ENCODE measurements at regions not wholly inside any gene's neighbourhood (a gene's known extent, or its start where the extent isn't known, plus 50 kb on each side); places are given as distances from the start of the nearest gene placed in this dataset.

DNA sequence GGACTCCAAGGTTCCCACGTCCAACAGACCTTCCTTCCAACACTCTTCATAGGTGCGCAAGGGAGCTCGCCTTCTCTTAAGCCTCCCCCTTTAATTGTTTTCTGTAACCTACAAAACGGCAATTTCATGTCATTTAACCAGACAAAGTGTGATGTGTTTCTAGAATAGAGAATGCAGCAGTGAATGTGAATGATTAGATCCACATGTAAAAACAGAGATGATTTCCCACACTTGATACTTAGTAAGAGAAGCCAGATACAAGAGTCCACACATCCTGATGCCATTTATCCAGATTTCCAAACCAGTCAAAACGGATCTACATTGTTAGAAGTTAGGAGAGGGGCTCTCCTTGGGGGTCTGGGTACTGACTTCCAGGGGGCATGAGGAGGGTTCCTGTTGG is 89.3 kb downstream of the IRF8 start:
- Histone ChIP-seq H3K9me3 (replicated peaks in 1 of 11) (no peaks in the 10 kb centered on the region), H3K4me2 (peak overlapping the region in 8 of 11 experiments; percentile 25 to 63 (median 43); a peak in 13 of 22 replicates), H4K20me1 (no peaks in the 10 kb centered on the region), H3K27me3 (no peaks in the 10 kb centered on the region), H3K9ac (peak overlapping the region in 5 of 11 experiments; percentile 4 to 37 (median 24); a peak in 2 of 22 replicates), H3K4me3 (no peak overlapping the region), H3K4me1 (peaks cover 60 to 100% (median 90%) of the 10 kb centered on the region in 10 experiments), H3K27ac (peak overlapping the region in 8 of 11 experiments; percentile 6 to 57 (median 28); a peak in 8 of 22 replicates), H3K36me3 (no peaks in the 10 kb centered on the region)
- no peak for TF ChIP-seq Cebpa-rat (IDR thresholded peaks at IDR 0.05)

DNA sequence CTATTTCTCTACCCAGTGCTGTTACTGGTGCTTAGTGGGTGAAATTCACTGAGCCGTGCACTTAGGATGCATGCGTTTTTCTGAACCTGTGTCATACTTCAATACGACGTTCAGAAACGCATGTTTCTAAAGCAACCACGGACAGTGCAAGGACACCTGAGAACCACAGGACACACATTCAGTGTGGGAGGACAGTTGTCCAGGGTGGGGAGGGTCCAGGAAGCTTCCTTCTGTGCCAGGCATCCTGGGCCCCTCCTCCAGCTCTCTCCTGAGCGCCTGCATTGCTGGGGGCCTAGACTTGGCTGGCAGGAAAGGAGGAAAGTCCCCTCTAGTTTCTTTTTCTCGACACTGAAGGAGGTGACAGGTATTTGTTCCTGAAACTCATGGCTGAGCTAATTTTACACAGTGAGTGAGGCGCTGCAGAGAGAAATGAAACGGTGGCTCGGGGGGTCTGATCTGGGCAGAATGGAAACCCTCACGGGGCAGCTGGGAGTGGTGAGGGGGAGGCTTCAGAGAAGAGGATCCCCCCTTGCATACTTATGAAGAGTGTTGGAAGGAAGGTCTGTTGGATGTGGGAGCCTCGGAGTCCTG is 89.9 kb downstream of the IRF8 start:
- Histone ChIP-seq H3K27ac (peak overlapping the region in 6 of 11 experiments; percentile 6 to 57 (median 36); a peak in 9 of 22 replicates), H3K4me2 (peak overlapping the region in 8 of 11 experiments; percentile 25 to 63 (median 43); a peak in 15 of 22 replicates), H3K4me3 (no peak overlapping the region), H3K4me1 (peaks cover 55 to 98% (median 88%) of the 10 kb centered on the region in 10 experiments), H3K9me3 (replicated peaks in 1 of 11) (no peaks in the 10 kb centered on the region), H3K9ac (peak overlapping the region in 5 of 11 experiments; percentile 0 to 7 (median 4); a peak in 2 of 22 replicates), H3K27me3 (no peaks in the 10 kb centered on the region), H4K20me1 (no peaks in the 10 kb centered on the region), H3K36me3 (no peaks in the 10 kb centered on the region)
- no peak for TF ChIP-seq Cebpa-rat (IDR thresholded peaks at IDR 0.05)

DNA sequence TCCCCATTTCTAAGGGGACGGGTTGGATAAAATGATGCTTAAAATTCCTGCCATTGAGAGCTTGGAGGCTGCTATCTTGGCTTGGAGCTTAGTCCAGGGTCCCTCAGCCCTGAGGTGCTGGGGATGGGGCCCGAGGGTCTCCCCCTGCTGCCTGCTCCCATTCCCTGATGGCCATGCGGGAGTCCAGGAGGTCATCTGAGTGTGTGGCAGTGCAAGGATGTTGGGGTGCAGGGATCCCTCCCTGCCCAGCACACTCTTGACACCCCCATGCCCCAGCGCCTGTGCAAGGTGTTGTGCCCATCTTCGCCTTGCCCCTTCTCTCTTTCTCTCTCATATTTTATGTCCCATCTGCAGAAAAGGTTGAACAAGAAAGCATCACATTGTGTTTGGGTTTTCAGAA is 90.4 kb downstream of the IRF8 start:
- Histone ChIP-seq H3K36me3 (no peaks in the 10 kb centered on the region), H4K20me1 (no peaks in the 10 kb centered on the region), H3K4me1 (peaks cover 50 to 92% (median 83%) of the 10 kb centered on the region in 10 experiments), H3K27ac (peak overlapping the region in 4 of 11 experiments; percentile 35 to 57 (median 42); a peak in 4 of 22 replicates), H3K4me3 (no peak overlapping the region), H3K27me3 (no peaks in the 10 kb centered on the region), H3K9ac (peak overlapping the region in 1 of 11 experiments; percentile 7; a peak in 1 of 22 replicates), H3K9me3 (replicated peaks in 1 of 11) (no peaks in the 10 kb centered on the region), H3K4me2 (peak overlapping the region in 8 of 11 experiments; percentile 25 to 63 (median 43); a peak in 12 of 22 replicates)
- no peak for TF ChIP-seq Cebpa-rat (IDR thresholded peaks at IDR 0.05)

DNA sequence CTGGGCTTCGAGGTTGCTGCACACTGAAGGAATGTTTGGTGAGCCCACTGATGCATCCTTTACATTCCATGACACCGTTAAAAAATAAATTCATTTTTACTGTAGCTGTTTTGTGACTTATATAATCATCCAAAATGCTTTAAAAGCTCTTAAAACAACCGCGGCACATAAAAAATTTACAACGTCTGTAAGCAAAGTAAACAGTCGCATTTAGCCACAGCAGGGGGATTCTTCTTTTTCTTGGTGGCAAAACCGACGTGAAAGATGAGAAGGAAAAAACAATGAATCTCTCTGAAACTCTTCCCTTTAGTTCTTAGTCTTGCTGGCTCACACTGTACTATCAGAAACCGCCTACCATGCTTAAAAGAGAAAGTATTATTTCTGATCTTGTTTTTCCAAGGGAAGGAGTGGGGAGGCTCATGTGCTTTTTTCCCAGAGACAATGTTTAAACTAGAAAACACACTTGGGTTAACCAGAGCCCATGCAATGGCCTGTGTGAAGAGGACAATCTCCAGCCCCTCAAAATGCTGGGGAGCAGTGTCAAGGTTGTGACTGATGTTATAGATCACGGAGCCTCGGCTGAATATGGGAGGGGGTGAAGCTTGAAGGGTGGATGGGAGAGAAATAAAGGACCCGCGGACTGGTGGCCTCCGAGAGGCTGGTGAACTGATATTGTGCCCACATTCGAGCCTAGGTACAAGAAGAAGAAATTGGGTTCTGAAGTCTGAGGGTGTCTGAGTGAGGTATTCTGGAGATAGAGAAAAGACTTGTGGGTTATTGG is 91.1 kb downstream of the IRF8 start:
- no peak for TF ChIP-seq Cebpa-rat (IDR thresholded peaks at IDR 0.05)
- H3K4me2 ChIP-seq: peak overlapping the region in 6 of 11 experiments; percentile 1 to 71 (median 40); a peak in 5 of 22 replicates
- H3K4me3 ChIP-seq: no peak overlapping the region
- no peak overlapping the region for H3K9ac ChIP-seq
- peaks cover 44 to 92% (median 83%) of the 10 kb centered on the region in 10 experiments for H3K4me1 ChIP-seq
- H3K27me3 ChIP-seq: no peaks in the 10 kb centered on the region
- H3K27ac ChIP-seq: peak overlapping the region in 6 of 11 experiments; percentile 5 to 36 (median 28); a peak in 5 of 22 replicates
- H3K36me3 ChIP-seq: no peaks in the 10 kb centered on the region
- no peaks in the 10 kb centered on the region for H3K9me3 ChIP-seq (replicated peaks in 1 of 11)
- no peaks in the 10 kb centered on the region for H4K20me1 ChIP-seq

DNA sequence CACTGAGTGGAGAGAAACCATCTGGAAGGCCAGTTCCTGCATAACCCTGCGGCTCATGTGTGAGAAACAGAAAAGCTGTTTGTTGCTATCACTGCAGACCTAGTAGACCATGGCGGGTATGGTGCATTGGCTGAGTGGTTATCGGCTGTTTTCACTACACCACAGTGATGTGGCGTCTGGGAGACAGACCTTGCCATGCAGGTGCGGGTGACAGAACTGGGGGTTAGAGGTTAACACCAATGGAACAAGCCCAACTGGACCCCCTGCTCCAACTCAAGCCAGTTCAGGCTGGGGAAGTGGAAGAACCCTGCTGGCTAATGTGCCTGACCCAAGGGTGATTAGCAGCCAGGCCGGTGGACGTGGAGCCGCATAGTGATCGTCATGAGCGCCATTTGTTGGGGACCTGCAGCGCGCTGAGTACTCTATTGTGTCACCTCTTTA is 91.9 kb downstream of the IRF8 start:
- H3K4me3 ChIP-seq: no peak overlapping the region
- H3K4me1 ChIP-seq: peaks cover 44 to 92% (median 83%) of the 10 kb centered on the region in 10 experiments
- TF ChIP-seq Cebpa-rat (IDR thresholded peaks at IDR 0.05): no peak
- H3K27ac ChIP-seq: peak overlapping the region in 3 of 11 experiments; percentile 22 to 36 (median 34); a peak in 4 of 22 replicates
- no peaks in the 10 kb centered on the region for H4K20me1 ChIP-seq
- H3K4me2 ChIP-seq: peak overlapping the region in 9 of 11 experiments; percentile 49 to 83 (median 71); a peak in 16 of 22 replicates
- no peak overlapping the region for H3K9ac ChIP-seq
- no peaks in the 10 kb centered on the region for H3K27me3 ChIP-seq
- H3K36me3 ChIP-seq: no peaks in the 10 kb centered on the region
- no peaks in the 10 kb centered on the region for H3K9me3 ChIP-seq (replicated peaks in 1 of 11)

DNA sequence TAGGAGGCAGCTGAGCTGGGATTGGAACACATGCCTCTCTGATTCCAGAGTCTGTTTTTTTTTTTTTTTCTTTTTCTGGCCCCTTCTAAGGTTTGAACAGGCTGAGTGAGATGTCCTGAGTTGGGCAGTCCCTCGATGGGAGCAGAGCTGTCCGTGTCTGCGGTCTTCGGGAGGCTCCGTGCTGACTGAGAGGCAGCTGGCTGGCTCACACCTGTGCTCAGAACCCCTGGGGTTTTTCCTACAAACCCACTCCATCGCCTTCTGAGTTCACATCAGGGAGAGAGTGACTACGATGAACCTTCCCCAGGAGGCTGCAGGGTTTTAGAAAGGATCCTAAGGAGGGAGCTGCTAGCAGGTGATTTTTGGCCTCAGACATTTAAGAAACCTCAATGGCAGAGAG is 92.5 kb downstream of the IRF8 start:
- H3K9me3 ChIP-seq (replicated peaks in 1 of 11): no peaks in the 10 kb centered on the region
- no peak overlapping the region for H3K9ac ChIP-seq
- no peak for TF ChIP-seq Cebpa-rat (IDR thresholded peaks at IDR 0.05)
- peak overlapping the region in 2 of 11 experiments; percentile 4 to 34; a peak in 2 of 22 replicates for H3K27ac ChIP-seq
- H3K4me1 ChIP-seq: peaks cover 44 to 92% (median 83%) of the 10 kb centered on the region in 10 experiments
- H3K4me3 ChIP-seq: no peak overlapping the region
- H3K27me3 ChIP-seq: no peaks in the 10 kb centered on the region
- H4K20me1 ChIP-seq: no peaks in the 10 kb centered on the region
- H3K4me2 ChIP-seq: peak overlapping the region; percentile 49 to 83 (median 71); a peak in 19 of 22 replicates
- no peaks in the 10 kb centered on the region for H3K36me3 ChIP-seq

DNA sequence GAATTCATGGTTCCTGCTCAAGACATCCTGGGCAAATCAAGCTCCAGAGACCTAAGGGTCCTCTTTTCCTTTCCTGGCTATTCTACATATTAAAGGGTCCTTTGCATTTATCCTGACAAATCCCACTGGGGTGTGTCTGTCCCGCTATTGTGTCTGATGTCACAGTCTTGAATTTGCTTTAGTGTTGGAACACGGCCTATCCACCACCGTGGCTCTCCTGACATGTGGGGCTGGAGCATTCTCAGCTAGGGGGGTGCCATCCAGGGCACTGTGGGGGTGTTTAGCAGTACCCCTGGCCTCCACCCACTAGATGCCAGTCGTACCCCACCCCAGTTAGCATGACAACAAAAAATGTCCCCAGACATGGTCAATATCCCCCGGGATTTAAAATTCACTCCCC is 92.9 kb downstream of the IRF8 start:
- Histone ChIP-seq H3K4me2 (peak overlapping the region; percentile 49 to 83 (median 71)), H3K36me3 (no peaks in the 10 kb centered on the region), H3K4me3 (no peak overlapping the region), H3K4me1 (peaks cover 44 to 92% (median 83%) of the 10 kb centered on the region in 10 experiments), H3K27ac (peak overlapping the region in 1 of 11 experiments; percentile 34; a peak in 2 of 22 replicates), H3K9me3 (replicated peaks in 1 of 11) (no peaks in the 10 kb centered on the region), H4K20me1 (no peaks in the 10 kb centered on the region), H3K9ac (peak overlapping the region in 1 of 11 experiments; percentile 31; a peak in 1 of 22 replicates), H3K27me3 (no peaks in the 10 kb centered on the region)
- TF ChIP-seq Cebpa-rat (IDR thresholded peaks at IDR 0.05): no peak

DNA sequence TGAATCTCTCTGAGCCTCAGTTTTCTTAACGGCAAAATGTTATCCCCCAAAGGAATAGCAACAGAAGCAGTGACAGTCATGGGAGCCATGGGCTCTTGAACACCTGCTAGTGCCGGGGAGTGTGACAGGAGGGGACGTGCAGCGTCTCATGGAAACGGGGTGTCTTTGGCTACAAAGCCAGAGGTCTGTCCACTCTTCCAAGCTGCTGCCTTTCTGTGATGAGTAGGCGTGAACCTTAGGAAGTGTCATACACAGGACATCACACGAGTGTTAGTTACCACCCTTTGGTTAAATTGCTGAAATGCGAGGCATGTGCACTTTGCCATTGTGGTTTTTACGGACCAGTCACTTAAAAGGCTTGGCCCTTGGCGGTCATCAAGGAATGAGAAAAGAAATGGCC is 93.4 kb downstream of the IRF8 start:
- peaks cover 41 to 92% (median 83%) of the 10 kb centered on the region in 10 experiments for H3K4me1 ChIP-seq
- H3K36me3 ChIP-seq: no peaks in the 10 kb centered on the region
- no peaks in the 10 kb centered on the region for H3K27me3 ChIP-seq
- H3K9me3 ChIP-seq (replicated peaks in 1 of 11): no peaks in the 10 kb centered on the region
- no peaks in the 10 kb centered on the region for H4K20me1 ChIP-seq
- H3K4me3 ChIP-seq: no peak overlapping the region
- H3K27ac ChIP-seq: peak overlapping the region in 5 of 11 experiments; percentile 1 to 45 (median 11); a peak in 2 of 22 replicates
- H3K9ac ChIP-seq: peak overlapping the region in 3 of 11 experiments; percentile 7 to 31 (median 15); a peak in 2 of 22 replicates
- TF ChIP-seq Cebpa-rat (IDR thresholded peaks at IDR 0.05): no peak
- H3K4me2 ChIP-seq: peak overlapping the region; percentile 49 to 83 (median 71)

DNA sequence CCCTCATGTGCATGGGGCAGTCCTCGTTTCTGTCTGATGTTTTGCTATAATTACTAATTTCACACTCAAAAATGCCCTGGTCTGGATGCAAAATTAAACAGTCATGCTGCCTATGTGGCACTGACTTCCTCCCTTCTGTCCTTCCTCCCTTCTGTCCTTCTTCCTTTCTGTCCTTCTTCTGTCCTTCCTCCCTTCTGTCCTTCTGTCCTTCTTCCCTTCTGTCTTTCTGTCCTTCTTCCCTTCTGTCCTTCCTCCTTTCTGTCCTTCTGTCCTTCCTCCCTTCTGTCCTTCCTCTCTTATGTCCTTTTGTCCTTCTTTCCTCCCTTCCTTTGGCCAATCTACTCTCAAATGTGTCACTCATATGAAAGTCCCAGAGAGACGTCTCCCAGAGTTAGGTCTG is 93.8 kb downstream of the IRF8 start:
- peaks cover 39 to 93% (median 84%) of the 10 kb centered on the region in 10 experiments for H3K4me1 ChIP-seq
- peak overlapping the region; percentile 49 to 83 (median 71) for H3K4me2 ChIP-seq
- H3K27ac ChIP-seq: peak overlapping the region in 5 of 11 experiments; percentile 1 to 45 (median 11); a peak in 2 of 22 replicates
- no peak for TF ChIP-seq Cebpa-rat (IDR thresholded peaks at IDR 0.05)
- no peak overlapping the region for H3K4me3 ChIP-seq
- no peaks in the 10 kb centered on the region for H3K9me3 ChIP-seq (replicated peaks in 1 of 11)
- H4K20me1 ChIP-seq: no peaks in the 10 kb centered on the region
- H3K36me3 ChIP-seq: no peaks in the 10 kb centered on the region
- peak overlapping the region in 3 of 11 experiments; percentile 7 to 15 (median 13); a peak in 3 of 22 replicates for H3K9ac ChIP-seq
- no peaks in the 10 kb centered on the region for H3K27me3 ChIP-seq

Data from BLaER1 treated with 17β-estradiol and CSF1 and Interleukin-3, amounts not matched to agents 10 nM and 100 nM (cell line).